ENCODE measurements at regions not wholly inside any gene's neighbourhood (a gene's known extent, or its start where the extent isn't known, plus 50 kb on each side); places are given as distances from the start of the nearest gene placed in this dataset.

DNA sequence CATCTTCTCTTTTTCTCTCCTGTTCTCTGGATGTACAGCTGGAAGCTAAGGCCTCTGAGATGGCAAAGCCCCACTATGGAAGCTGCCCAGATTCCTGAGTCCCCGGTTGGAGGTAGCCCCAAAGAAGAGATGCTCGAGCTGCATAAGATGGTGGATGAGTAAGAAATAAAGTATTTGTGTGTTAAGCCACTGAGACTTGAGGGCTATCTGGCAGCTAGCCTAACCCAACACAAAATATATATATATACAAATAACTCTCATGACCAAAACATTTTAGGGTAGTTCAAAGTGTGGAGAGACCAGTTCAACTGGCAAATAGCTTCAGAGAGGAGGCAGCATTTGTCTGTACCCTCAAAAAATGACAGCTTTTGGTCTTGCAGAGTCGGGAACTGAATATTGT lies 72.4 kb upstream of the PDE1C start:
- no peak for TF ChIP-seq POLR2AphosphoS5 (IDR thresholded peaks at IDR 0.05)
- TF ChIP-seq, protein P1, sequence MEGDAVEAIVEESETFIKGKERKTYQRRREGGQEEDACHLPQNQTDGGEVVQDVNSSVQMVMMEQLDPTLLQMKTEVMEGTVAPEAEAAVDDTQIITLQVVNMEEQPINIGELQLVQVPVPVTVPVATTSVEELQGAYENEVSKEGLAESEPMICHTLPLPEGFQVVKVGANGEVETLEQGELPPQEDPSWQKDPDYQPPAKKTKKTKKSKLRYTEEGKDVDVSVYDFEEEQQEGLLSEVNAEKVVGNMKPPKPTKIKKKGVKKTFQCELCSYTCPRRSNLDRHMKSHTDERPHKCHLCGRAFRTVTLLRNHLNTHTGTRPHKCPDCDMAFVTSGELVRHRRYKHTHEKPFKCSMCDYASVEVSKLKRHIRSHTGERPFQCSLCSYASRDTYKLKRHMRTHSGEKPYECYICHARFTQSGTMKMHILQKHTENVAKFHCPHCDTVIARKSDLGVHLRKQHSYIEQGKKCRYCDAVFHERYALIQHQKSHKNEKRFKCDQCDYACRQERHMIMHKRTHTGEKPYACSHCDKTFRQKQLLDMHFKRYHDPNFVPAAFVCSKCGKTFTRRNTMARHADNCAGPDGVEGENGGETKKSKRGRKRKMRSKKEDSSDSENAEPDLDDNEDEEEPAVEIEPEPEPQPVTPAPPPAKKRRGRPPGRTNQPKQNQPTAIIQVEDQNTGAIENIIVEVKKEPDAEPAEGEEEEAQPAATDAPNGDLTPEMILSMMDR (IDR thresholded peaks at IDR 0.05): no peak

Measured in suprapubic skin (tissue), 3 donors.